Heart left ventricle (tissue), 13 donors: ENCODE measurements at regions not wholly inside any gene's neighbourhood (a gene's known extent, or its start where the extent isn't known, plus 50 kb on each side); places are given as distances from the start of the nearest gene placed in this dataset.

ENCODE experiments used
- CTCF ChIP-seq, 12 donors: fragments of 200-600 bp; sonication (generic) in 4 of 12; IDR thresholded peaks; one replicate each; pipeline versions ENCODE4 v1.5.0 to v1.8.0; 2018 to 2022; ENCODE audit warnings: antibody characterized with exemption in 12 of 12, mild to moderate bottlenecking in 5 of 12
- POLR2A ChIP-seq, 2 donors: fragments of 450-650 bp; IDR thresholded peaks; one replicate each; pipeline ENCODE4 v1.6.1; 2017; ENCODE audit warnings: antibody characterized with exemption in 2 of 2, mild to moderate bottlenecking in 2 of 2, moderate library complexity in 2 of 2
- donor health status: ischemic (EF 13 %, LVEDD 7.1; RV severe dilation, severe dysfunction).
- donor health status: DM: no; HTN: yes; CAD: no.
- donor health status: DM: no; HTN: no; CAD: no.
- donor health status: ischemic (EF 25% LVEDD 6.9; RV normal size, moderate dysfunction).
- donor health status: ischemic (EF 25% LVEDD 5.7; RV mildly dilated, moderate dysfunction).
- donor health status: ischemic (EF 35%, LVEDD 5.7; RV mildly dilated, moderate dysfunction).
- donor health status: nonischemic (EF 11% LVEDD 7.7; RV severe dilation, severe dysfunction).
- donor health status: DM: yes; HTN: yes; CAD: no.
- donor health status: PGD.
- donor health status: ischemic (EF 29% LVEDD 5.4; RV normal size, mild dysfunction).
- donor health status: nonischemic (EF 23%, LVEDD 6.1; RV moderate dilation, normal function).

- TF ChIP-seq CTCF (IDR thresholded peaks at IDR 0.05) (no peak), POLR2A (IDR thresholded peaks at IDR 0.05) (no peak)
These were observed 899.5 kb upstream of the ADGRB3 start for GRCh38 chr6:67735623-67736022.
